H9 (cell line): ENCODE measurements at regions not wholly inside any gene's neighbourhood (a gene's known extent, or its start where the extent isn't known, plus 50 kb on each side); places are given as distances from the start of the nearest gene placed in this dataset.

Experiments
- DNase-seq: peaks from one replicate; pipeline ENCODE4 v3.0.0-alpha.2; 2017
- H2AFZ ChIP-seq: one replicate; pipeline ENCODE4 v1.6.1; 2013; ENCODE audit warnings: mild to moderate bottlenecking, low read length, control low read depth, moderate library complexity
- H2AK5ac ChIP-seq: 2 replicates; pipeline ENCODE4 v1.6.1; 2013; ENCODE audit warnings: low read length, control low read depth, mixed read lengths; ENCODE audit not compliant: insufficient read length
- H2BK120ac ChIP-seq: one replicate; pipeline ENCODE4 v1.6.1; 2013; ENCODE audit warnings: low read depth, mild to moderate bottlenecking, low read length, control low read depth, inconsistent platforms; ENCODE audit not compliant: poor library complexity, severe bottlenecking
- H2BK12ac ChIP-seq: 2 replicates; pipeline ENCODE4 v1.6.1; 2013; ENCODE audit warnings: low read length, control low read depth, mixed read lengths, low read depth; ENCODE audit not compliant: insufficient read length
- H2BK15ac ChIP-seq: 2 replicates; pipeline ENCODE4 v1.6.1; 2013; ENCODE audit warnings: low read depth, low read length, control low read depth
- H2BK20ac ChIP-seq: one replicate; pipeline ENCODE4 v1.6.1; 2013; ENCODE audit warnings: low read depth, mild to moderate bottlenecking, low read length, control low read depth, inconsistent platforms; ENCODE audit not compliant: poor library complexity, severe bottlenecking
- H2BK5ac ChIP-seq: 2 replicates; pipeline ENCODE4 v1.6.1; 2013; ENCODE audit warnings: low read length, control low read depth, mixed read lengths; ENCODE audit not compliant: insufficient read length
- H3K14ac ChIP-seq: 2 replicates; pipeline ENCODE4 v1.6.1; 2013; ENCODE audit warnings: low read length, control low read depth; ENCODE audit not compliant: insufficient read depth
- H3K18ac ChIP-seq: 2 replicates; pipeline ENCODE4 v1.6.1; 2013; ENCODE audit warnings: low read depth, mild to moderate bottlenecking, mixed read lengths, low read length, control low read depth; ENCODE audit not compliant: insufficient read length
- H3K23ac ChIP-seq: 2 replicates; pipeline ENCODE4 v1.6.1; 2013; ENCODE audit warnings: low read length, control low read depth, mixed read lengths, low read depth; ENCODE audit not compliant: insufficient read length
- H3K23me2 ChIP-seq: 2 replicates; pipeline ENCODE4 v1.6.1; 2013; ENCODE audit warnings: low read depth, mild to moderate bottlenecking, mixed read lengths, low read length, control low read depth; ENCODE audit not compliant: insufficient read length, poor library complexity, severe bottlenecking
- H3K27ac ChIP-seq: 2 replicates; pipeline ENCODE4 v1.5.1; 2013; ENCODE audit warnings: low read length, control low read depth, mixed read lengths, low read depth; ENCODE audit not compliant: insufficient read length
- H3K27me3 ChIP-seq: 2 replicates; pipeline ENCODE4 v1.6.1; 2013; ENCODE audit warnings: low read length, control low read depth, inconsistent platforms; ENCODE audit not compliant: insufficient read depth
- H3K4ac ChIP-seq: 2 replicates; pipeline ENCODE4 v1.6.1; 2013; ENCODE audit warnings: low read depth, mild to moderate bottlenecking, control low read depth, inconsistent platforms, low read length, moderate library complexity
- H3K4me1 ChIP-seq: 2 replicates; pipeline ENCODE4 v1.6.1; 2013; ENCODE audit warnings: low read length, control low read depth, inconsistent platforms; ENCODE audit not compliant: insufficient read depth
- H3K4me2 ChIP-seq: 2 replicates; pipeline ENCODE4 v1.6.1; 2013; ENCODE audit warnings: low read length, control low read depth, mixed read lengths; ENCODE audit not compliant: insufficient read length, insufficient read depth
- H3K56ac ChIP-seq: 2 replicates; pipeline ENCODE4 v1.6.1; 2013; ENCODE audit warnings: low read depth, mild to moderate bottlenecking, mixed read lengths, low read length, control low read depth; ENCODE audit not compliant: insufficient read length
- H3K79me1 ChIP-seq: 2 replicates; pipeline ENCODE4 v1.6.1; 2013; ENCODE audit warnings: low read depth, mild to moderate bottlenecking, moderate library complexity, low read length, control low read depth, inconsistent platforms; ENCODE audit not compliant: insufficient read depth, poor library complexity, severe bottlenecking
- H3K79me2 ChIP-seq: 2 replicates; pipeline ENCODE4 v1.6.1; 2013; ENCODE audit warnings: low read length, control low read depth, inconsistent platforms; ENCODE audit not compliant: insufficient read depth
- H3K9ac ChIP-seq: 2 replicates; pipeline ENCODE4 v1.6.1; 2013; ENCODE audit warnings: low read length, control low read depth, mixed read lengths; ENCODE audit not compliant: insufficient read length; ENCODE audit errors: extremely low read depth
- H3K9me3 ChIP-seq: one replicate; pipeline ENCODE4 v1.6.1; 2013; ENCODE audit warnings: low read depth, low read length, inconsistent platforms; ENCODE audit not compliant: control insufficient read depth
- H3T11ph ChIP-seq: one replicate; pipeline ENCODE4 v1.6.1; 2013; ENCODE audit warnings: mild to moderate bottlenecking, low read length, control low read depth, inconsistent platforms
- H4K20me1 ChIP-seq: one replicate; pipeline ENCODE4 v1.6.1; 2013; ENCODE audit not compliant: control insufficient read depth, insufficient read length, insufficient read depth
- H4K5ac ChIP-seq: 2 replicates; pipeline ENCODE4 v1.6.1; 2013; ENCODE audit warnings: low read depth, mild to moderate bottlenecking, mixed read lengths, low read length, control low read depth; ENCODE audit not compliant: insufficient read length
- H4K8ac ChIP-seq: replicated peaks from 2 replicates; pipeline ENCODE4 v1.6.1; 2013; ENCODE audit warnings: low read length, control low read depth, mixed read lengths, low read depth; ENCODE audit not compliant: insufficient read length
- H4K91ac ChIP-seq: 2 replicates; pipeline ENCODE4 v1.6.1; 2013; ENCODE audit warnings: low read depth, mild to moderate bottlenecking, moderate library complexity, mixed read lengths, low read length, control low read depth; ENCODE audit not compliant: insufficient read length
- H3K27ac Mint-ChIP-seq, 3 experiments: 2 replicates in 2 of 3; 3 replicates in 1 of 3; pipeline ENCODE4 v1.8.0; 2020 to 2021; ENCODE audit warnings: mixed read lengths in 3 of 3, mild to moderate bottlenecking in 1 of 3, moderate library complexity in 1 of 3
- H3K27me3 Mint-ChIP-seq: 2 replicates; pipeline ENCODE4 v1.8.0; 2021; ENCODE audit warnings: low read depth, mild to moderate bottlenecking, moderate library complexity, mixed read lengths
- H3K36me3 Mint-ChIP-seq, 3 experiments: 2 replicates in 2 of 3; 3 replicates in 1 of 3; pipeline ENCODE4 v1.8.0; 2020 to 2021; ENCODE audit warnings: low read depth in 3 of 3, mixed read lengths in 3 of 3; ENCODE audit not compliant: insufficient read depth in 1 of 3
- H3K4me1 Mint-ChIP-seq, 2 experiments: 2 replicates each; pipeline ENCODE4 v1.8.0; 2020; ENCODE audit warnings: mixed read lengths in 2 of 2
- H3K4me3 Mint-ChIP-seq, 2 experiments: 2 replicates in 1 of 2; 3 replicates in 1 of 2; pipeline ENCODE4 v1.8.0; 2020 to 2021; ENCODE audit warnings: mild to moderate bottlenecking in 2 of 2, mixed read lengths in 2 of 2, moderate library complexity in 1 of 2
- H3K9me3 Mint-ChIP-seq, 2 experiments: 2 replicates in 1 of 2; 3 replicates in 1 of 2; pipeline ENCODE4 v1.8.0; 2020; ENCODE audit warnings: mild to moderate bottlenecking in 2 of 2, mixed read lengths in 2 of 2, moderate library complexity in 1 of 2
- CTCF ChIP-seq: fragments of 200-600 bp; sonication (generic); conservative IDR thresholded peaks from 3 replicates; pipeline ENCODE4 v1.8.0; 2021; ENCODE audit warnings: antibody characterized with exemption, mild to moderate bottlenecking
- WGBS: extraction: QIAGEN DNeasy Blood & Tissue Kit; methylation state at CpG from one replicate; pipeline ENCODE4 v1.1.7; 2013; ENCODE audit warnings: missing lambda C conversion rate, low lambda C conversion rate, mixed read lengths; ENCODE audit not compliant: insufficient read length; ENCODE audit errors: extremely low coverage; 5-methylcytosine and 5-hydroxymethylcytosine counted together

- H2BK120ac ChIP-seq: no peak overlapping the region
- no CpG with 5 or more reads among the region's 3 CpGs for WGBS
- no peak overlapping the region for H4K8ac ChIP-seq
- Mint-ChIP-seq H3K9me3 (no peaks in the 10 kb centered on the region), H3K4me3 (no peak overlapping the region), H3K4me1 (no peaks in the 10 kb centered on the region), H3K36me3 (no peaks in the 10 kb centered on the region; a peak in 1 of 7 replicates), H3K27me3 (no peaks in the 10 kb centered on the region), H3K27ac (no peak overlapping the region)
- H3K79me2 ChIP-seq: no peaks in the 10 kb centered on the region
- H3K4ac ChIP-seq: no peak overlapping the region
- no peak overlapping the region for H4K5ac ChIP-seq
- H3K27me3 ChIP-seq: no peaks in the 10 kb centered on the region
- H2BK12ac ChIP-seq: no peak overlapping the region
- H3K79me1 ChIP-seq: no peaks in the 10 kb centered on the region
- no peak overlapping the region for H2BK15ac ChIP-seq
- H2AFZ ChIP-seq: no peak overlapping the region
- H3K14ac ChIP-seq: no peak overlapping the region
- H3T11ph ChIP-seq: no peak overlapping the region
- no peak for DNase-seq
- H2BK20ac ChIP-seq: no peak overlapping the region
- no peak overlapping the region for H2BK5ac ChIP-seq
- no peak overlapping the region for H3K18ac ChIP-seq
- no peaks in the 10 kb centered on the region for H3K23me2 ChIP-seq
- no peak overlapping the region for H3K56ac ChIP-seq
- H3K23ac ChIP-seq: no peak overlapping the region
- no peak overlapping the region for H3K9ac ChIP-seq
- no peak overlapping the region for H2AK5ac ChIP-seq
- no peaks in the 10 kb centered on the region for H4K20me1 ChIP-seq
- H3K27ac ChIP-seq: no peak overlapping the region
- H3K9me3 ChIP-seq: no peaks in the 10 kb centered on the region
- H3K4me2 ChIP-seq: no peak overlapping the region
- H3K4me1 ChIP-seq: no peaks in the 10 kb centered on the region
- TF ChIP-seq CTCF: no peak
- H4K91ac ChIP-seq: no peak overlapping the region
Observed at GRCh38 chr5:114948986-114949621, 220.6 kb downstream of the TRIM36 start.
